GM21786 (cell line): ENCODE measurements at regions not wholly inside any gene's neighbourhood (a gene's known extent, or its start where the extent isn't known, plus 50 kb on each side); places are given as distances from the start of the nearest gene placed in this dataset.
"Not testable (repeated sequence)": the region's sequence is repeated elsewhere in the genome, so short reads cannot be mapped to it uniquely, and the experiment has no call there.

Experiments
- ATAC-seq: cut with Tn5 transposase; IDR thresholded peaks from one replicate; pipeline ENCODE4 v1.9.1; 2021; ENCODE audit not compliant: unreplicated experiment

- ATAC-seq = no peak
Measured at GRCh38 chr3:103847081-103848062, 1412.6 kb downstream of the ZPLD1 start.

DNA sequence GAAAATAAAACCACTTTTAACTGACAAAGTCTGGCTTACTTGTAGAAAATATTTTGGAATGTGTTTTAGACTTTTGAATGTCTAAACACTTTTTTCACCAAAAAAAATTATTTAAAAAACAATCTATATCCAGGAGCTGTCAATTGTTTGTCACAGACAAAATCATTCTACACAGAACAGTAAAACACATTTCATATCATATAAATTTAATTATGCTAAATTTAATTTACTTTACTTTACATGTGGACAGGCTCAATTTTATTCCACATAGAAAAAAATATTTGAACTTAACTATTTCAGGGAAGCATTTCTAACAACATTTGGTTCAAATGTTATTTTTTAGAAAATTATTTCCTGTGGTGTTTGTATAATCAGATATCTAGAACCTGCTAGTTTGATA, 1417.0 kb downstream of the ZPLD1 start:
- no peak for ATAC-seq

DNA sequence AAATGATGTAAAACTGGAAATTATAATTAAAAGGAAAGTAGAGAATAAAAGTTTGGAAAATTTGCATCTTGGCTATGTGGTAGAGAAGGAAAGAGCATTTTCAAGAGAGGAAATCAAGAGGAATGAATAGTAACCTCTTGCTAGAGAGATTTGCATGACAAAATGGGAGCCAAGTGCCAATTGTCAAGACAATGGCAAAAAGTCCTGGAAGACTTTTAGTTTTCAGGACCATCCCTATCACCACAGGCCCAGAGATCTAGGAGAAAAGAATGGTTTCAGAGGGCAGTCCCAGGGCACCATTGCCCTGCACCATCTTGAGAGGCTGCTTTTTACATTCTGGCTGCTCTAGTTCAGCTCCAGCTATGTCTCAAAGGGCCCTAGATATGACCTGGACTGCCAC, 1427.6 kb downstream of the ZPLD1 start:
- ATAC-seq = no peak

GRCh38 chr3:103863381-103863780, 1428.6 kb downstream of the ZPLD1 start:
- no peak for ATAC-seq

- ATAC-seq = no peak
Measured at GRCh38 chr3:103866113-103866512, 1431.3 kb downstream of the ZPLD1 start.

DNA sequence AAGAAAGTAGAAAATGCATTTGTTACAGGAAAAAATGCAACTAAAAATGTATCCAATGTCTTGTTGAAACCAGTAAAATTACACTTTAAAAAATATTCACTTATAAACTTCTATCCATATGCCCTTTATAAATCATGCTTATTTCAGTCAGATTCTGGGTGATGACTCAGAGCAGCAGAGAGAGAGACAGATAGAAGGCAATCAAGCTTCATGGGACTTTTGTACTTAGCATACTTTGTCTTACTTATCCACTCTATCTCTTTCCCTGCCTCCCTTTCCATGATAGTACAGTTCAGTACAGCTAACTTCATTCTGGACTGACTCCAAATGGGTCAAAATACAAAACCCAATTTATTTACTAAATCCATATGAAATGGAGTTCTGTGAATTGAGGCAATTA, 1438.2 kb downstream of the ZPLD1 start:
- ATAC-seq = no peak

GRCh38 chr3:103873897-103874545, 1439.2 kb downstream of the ZPLD1 start:
- ATAC-seq = no peak

GRCh38 chr3:103881809-103882208, 1447.0 kb downstream of the ZPLD1 start:
- ATAC-seq = not testable (repeated sequence)

- ATAC-seq = no peak
Measured at GRCh38 chr3:103889675-103890074, 1454.9 kb downstream of the ZPLD1 start.

DNA sequence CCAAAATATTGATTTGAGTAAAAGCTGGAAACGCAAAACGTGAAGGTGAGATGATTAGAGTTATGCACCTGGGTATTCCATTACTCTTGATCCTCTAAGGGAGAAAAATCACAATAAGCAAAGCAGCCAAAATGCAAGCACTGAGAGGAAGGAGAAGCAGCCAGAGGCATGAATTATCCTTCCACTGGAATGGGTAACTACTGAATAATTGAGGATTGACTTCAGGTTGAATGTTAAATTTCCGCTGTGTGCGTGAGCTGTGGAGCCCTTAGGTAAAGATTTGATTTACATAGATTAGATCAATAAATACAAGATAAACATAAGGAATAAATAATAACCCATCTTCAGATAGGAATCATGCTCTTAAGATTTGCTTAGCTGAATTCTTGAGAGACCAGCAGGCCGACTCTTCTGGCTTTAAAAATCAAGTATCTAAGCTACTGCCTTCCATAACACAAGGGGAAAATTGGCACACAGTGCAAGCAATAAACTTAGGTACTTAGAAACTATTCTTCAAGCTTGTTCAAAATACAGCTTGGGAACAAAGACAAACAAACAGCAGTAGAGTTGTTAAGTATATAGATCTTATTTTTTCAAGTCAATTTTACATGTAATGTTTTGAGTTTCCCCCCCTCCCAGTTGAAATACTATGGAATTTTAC, 1459.5 kb downstream of the ZPLD1 start:
- no peak for ATAC-seq

GRCh38 chr3:103899328-103899727, 1464.5 kb downstream of the ZPLD1 start:
- no peak for ATAC-seq

GRCh38 chr3:103904991-103905390, 1461.7 kb upstream of the ALCAM start:
- no peak for ATAC-seq

DNA sequence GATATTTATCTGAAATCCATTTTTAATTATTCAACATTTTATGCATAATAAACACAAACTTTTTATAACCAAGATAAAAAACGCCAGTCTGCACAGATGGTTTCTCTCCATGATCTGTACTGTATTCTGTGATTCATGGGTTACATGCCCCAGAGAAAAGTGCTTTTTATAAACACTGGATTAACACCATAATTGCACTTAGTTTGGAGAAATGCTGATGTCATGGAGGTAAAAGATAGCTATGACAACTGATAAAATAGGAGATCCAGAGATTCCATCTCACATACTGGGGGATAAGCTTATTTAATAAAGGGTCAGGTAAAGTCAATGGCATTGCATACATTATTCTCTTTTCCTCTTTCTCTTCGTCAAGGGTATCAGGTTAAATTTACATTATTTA, 1460.4 kb upstream of the ALCAM start:
- ATAC-seq = no peak

DNA sequence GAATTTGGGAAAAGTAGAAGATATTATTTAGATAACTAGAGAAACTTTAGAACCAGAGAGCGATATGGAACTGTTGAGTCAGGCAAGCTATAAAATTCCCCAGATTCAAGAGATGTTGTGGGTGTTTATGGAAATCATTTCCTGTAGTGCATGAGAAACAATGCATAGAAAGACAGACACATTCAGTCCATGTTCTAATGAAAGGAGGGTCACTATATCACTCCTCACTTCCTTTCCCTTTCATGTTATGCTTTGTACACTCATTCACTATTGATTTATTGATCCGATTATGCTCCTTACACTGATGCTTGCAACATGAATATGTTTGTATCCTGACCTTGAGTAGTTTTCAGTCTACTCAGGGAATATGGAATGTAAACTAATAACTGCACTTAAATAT, 1459.9 kb upstream of the ALCAM start:
- no peak for ATAC-seq

GRCh38 chr3:103907567-103907966, 1459.1 kb upstream of the ALCAM start:
- no peak for ATAC-seq

GRCh38 chr3:103909395-103909794, 1457.3 kb upstream of the ALCAM start:
- no peak for ATAC-seq

GRCh38 chr3:103918336-103918735, 1448.4 kb upstream of the ALCAM start:
- ATAC-seq = no peak

GRCh38 chr3:103919327-103919726, 1447.4 kb upstream of the ALCAM start:
- no peak for ATAC-seq

DNA sequence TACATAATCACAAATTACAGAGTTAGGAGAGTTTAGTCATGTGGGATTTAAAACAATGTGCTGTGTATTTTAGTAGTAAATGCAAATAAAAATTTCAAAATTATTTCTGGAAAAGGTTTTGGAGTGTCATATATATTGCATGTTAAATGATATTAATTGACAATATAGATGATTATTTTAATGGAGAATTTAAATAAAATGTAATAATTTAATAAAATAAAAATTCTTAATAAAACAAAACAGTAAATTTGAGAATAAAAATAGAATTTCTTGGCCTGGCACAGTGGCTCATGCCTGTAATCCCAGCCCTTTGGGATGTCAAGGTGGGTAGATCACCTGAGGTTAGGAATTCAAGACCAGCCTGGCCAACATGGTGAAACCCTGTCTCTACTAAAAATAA, 1442.8 kb upstream of the ALCAM start:
- ATAC-seq = no peak

GRCh38 chr3:103924544-103924943, 1442.2 kb upstream of the ALCAM start:
- ATAC-seq = no peak

DNA sequence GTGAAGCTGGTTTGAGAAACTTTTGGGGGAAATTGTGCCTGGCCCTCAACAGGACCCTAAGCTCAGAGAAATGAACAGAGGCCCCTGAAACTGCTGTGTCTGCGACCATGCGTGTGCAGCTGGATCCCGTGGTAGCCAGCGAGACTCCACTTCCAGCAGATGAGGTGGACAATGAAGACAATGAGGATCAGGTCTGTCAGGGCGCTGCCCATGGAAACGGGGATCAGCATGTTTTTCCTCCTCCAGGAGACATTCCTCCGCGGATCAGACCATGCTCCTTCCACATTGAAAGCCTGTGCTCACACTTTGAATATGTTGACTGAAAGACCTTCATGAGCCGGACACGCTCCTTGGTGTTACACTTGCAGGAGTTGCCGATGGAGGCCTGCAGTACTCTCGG, 1439.8 kb upstream of the ALCAM start:
- no peak for ATAC-seq

DNA sequence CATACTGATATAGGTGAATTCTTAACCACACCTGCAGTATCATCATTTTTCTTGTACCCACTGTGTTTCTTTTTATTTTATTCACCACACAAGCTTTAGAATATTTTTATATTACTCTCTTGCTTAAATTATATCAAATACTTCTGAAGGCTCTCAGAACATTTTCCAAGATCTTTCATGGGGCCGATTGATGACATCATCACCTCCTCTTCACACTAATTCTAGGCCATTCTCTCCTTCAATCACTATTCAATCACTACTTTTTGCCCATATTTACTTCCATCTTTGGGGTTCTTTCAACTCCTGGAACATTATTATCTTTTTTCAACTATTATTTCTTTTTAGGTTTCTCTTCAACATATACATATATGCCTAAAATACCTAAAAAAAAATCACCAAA, 1438.8 kb upstream of the ALCAM start:
- ATAC-seq = no peak
